Panc1 (cell line): ENCODE measurements at regions not wholly inside any gene's neighbourhood (a gene's known extent, or its start where the extent isn't known, plus 50 kb on each side); places are given as distances from the start of the nearest gene placed in this dataset.

Source experiments
- POLR2AphosphoS5 ChIP-seq: IDR thresholded peaks from 2 replicates; pipeline ENCODE4 v1.6.1; 2012; ENCODE audit warnings: mild to moderate bottlenecking, low read depth, low read length, moderate library complexity
- TCF7L2 ChIP-seq: IDR thresholded peaks from 2 replicates; pipeline ENCODE4 v1.6.1; 2011; ENCODE audit warnings: mild to moderate bottlenecking, low read depth, low read length, inconsistent platforms
- TF ChIP-seq, protein P1 (sequence below): fragments of 450-650 bp; IDR thresholded peaks from 2 replicates; pipeline ENCODE4 v1.5.1; 2017; ENCODE audit warnings: mild to moderate bottlenecking
- TF ChIP-seq, protein P2 (sequence below), 2 experiments: IDR thresholded peaks; 2 replicates each; pipeline ENCODE4 v1.6.1; 2011 to 2012; ENCODE audit warnings: low read depth in 2 of 2, control low read depth in 1 of 2, low read length in 1 of 2, mild to moderate bottlenecking in 1 of 2, moderate library complexity in 1 of 2; ENCODE audit not compliant: insufficient read depth in 1 of 2

- TF ChIP-seq, protein P1, sequence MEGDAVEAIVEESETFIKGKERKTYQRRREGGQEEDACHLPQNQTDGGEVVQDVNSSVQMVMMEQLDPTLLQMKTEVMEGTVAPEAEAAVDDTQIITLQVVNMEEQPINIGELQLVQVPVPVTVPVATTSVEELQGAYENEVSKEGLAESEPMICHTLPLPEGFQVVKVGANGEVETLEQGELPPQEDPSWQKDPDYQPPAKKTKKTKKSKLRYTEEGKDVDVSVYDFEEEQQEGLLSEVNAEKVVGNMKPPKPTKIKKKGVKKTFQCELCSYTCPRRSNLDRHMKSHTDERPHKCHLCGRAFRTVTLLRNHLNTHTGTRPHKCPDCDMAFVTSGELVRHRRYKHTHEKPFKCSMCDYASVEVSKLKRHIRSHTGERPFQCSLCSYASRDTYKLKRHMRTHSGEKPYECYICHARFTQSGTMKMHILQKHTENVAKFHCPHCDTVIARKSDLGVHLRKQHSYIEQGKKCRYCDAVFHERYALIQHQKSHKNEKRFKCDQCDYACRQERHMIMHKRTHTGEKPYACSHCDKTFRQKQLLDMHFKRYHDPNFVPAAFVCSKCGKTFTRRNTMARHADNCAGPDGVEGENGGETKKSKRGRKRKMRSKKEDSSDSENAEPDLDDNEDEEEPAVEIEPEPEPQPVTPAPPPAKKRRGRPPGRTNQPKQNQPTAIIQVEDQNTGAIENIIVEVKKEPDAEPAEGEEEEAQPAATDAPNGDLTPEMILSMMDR: no peak
- TF ChIP-seq POLR2AphosphoS5: no peak
- TF ChIP-seq, protein P2, sequence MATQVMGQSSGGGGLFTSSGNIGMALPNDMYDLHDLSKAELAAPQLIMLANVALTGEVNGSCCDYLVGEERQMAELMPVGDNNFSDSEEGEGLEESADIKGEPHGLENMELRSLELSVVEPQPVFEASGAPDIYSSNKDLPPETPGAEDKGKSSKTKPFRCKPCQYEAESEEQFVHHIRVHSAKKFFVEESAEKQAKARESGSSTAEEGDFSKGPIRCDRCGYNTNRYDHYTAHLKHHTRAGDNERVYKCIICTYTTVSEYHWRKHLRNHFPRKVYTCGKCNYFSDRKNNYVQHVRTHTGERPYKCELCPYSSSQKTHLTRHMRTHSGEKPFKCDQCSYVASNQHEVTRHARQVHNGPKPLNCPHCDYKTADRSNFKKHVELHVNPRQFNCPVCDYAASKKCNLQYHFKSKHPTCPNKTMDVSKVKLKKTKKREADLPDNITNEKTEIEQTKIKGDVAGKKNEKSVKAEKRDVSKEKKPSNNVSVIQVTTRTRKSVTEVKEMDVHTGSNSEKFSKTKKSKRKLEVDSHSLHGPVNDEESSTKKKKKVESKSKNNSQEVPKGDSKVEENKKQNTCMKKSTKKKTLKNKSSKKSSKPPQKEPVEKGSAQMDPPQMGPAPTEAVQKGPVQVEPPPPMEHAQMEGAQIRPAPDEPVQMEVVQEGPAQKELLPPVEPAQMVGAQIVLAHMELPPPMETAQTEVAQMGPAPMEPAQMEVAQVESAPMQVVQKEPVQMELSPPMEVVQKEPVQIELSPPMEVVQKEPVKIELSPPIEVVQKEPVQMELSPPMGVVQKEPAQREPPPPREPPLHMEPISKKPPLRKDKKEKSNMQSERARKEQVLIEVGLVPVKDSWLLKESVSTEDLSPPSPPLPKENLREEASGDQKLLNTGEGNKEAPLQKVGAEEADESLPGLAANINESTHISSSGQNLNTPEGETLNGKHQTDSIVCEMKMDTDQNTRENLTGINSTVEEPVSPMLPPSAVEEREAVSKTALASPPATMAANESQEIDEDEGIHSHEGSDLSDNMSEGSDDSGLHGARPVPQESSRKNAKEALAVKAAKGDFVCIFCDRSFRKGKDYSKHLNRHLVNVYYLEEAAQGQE (IDR thresholded peaks at IDR 0.05; ENCODE audit: insufficient read depth in 1 of 2, low read depth in 2 of 2, low read length in 1 of 2): no peak
- TF ChIP-seq TCF7L2: no peak
Measured at GRCh38 chr9:108743416-108743815, 112.4 kb downstream of the ACTL7B start.
